Middle frontal gyrus (tissue), 1 donor: ENCODE measurements at regions not wholly inside any gene's neighbourhood (a gene's known extent, or its start where the extent isn't known, plus 50 kb on each side); places are given as distances from the start of the nearest gene placed in this dataset.
"Not testable (repeated sequence)": the region's sequence is repeated elsewhere in the genome, so short reads cannot be mapped to it uniquely, and the experiment has no call there.

Experiments
- DNase-seq: peaks from one replicate; pipeline ENCODE4 v3.0.0-alpha.2; 2015; ENCODE audit warnings: low spot score; ENCODE audit errors: extremely low spot score

DNA sequence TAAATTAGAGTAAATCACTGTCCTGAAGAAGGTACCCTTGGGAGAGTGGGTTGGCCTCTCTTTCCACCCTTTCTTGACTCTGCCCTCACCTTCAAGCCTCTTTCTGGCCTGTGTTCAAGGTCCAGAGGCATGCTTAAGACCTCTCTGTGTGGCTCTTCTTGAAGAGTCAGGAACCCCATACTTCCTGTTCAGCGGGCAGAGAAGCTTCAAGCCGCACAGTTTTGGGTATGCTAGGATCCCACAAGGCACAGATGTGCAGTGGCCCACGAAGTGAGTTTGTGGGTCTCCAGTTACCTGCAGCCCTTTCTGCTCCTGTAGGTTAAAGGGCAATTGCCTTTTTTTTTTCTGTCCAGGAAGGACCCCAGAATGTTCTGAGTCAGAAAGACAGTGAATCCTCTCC, 113.7 kb downstream of the PPIAL4A start:
- DNase-seq, result not testable (repeated sequence)

DNA sequence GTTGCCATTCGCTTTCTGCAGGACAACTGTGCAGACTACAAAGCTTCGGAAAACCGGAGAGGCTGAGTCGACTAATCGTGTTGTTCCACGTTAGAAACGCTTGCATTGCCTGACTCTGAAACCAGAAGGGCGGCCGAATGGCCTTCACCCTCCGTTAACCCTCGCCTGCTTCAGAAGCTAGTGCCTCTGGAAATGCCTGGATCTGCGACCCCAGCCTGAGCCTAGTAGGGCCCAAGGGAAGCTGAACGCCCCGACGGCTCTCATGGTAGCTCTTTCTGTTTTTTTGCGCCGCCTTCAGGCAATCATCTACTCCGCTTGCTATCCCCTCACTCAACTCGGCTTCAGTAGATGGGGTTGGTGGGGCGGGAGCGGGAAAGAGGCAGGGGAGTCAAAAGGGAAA, 117.3 kb downstream of the PPIAL4A start:
- not testable (repeated sequence) for DNase-seq

DNA sequence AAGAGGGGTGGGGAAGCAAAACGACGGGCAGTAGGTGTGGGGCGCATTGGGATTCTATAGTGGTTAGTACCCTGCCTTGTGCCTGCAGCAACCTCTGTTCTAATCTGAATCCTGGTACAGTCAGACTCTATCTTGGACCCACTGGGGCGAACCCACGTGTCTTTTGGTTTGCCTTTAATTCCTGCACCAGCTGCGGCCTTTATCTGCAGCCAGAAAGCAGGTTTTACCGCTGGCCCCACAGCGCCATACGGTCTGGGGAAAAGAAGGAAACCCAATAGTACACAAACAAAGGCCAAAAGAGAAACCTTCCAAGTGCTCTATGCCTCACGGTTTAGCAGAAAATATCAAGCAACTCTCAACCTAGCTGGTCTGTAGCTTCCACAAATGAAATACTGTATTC, 118.2 kb downstream of the PPIAL4A start:
- DNase-seq, result not testable (repeated sequence)

DNA sequence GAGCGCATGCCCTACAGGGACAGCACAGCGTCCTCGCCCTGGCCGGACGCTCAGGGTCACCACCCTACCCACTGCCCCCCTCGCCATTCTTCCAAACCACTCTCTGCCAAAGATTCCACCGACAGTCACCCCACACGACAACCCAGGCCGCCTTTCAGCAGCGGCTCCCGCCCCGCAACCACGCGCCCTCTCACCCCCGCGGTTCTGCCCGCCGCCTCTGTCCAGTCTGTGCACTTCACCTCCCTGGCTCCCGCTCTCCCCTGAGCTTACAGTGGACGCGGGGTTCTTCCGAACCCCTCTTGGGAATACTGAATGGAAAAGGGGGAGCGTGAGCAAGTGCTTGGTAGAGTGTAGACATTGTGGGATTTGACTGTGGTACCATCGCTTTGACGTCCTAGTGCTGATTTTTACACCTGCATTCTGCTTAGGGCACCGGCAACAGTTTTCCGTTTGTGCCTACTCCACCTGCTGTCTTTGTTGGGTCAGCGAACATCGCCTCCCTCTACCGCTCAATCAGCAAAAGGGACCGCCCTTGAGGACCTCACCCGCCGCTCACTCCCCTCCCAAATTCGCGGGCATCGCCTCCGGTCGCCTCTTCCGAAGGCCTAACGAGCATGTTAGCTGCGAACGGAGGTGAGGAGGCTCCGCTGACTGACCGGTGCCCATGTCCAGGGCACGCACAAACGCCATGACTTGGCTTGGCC, 119.1 kb downstream of the PPIAL4A start:
- not testable (repeated sequence) for DNase-seq

DNA sequence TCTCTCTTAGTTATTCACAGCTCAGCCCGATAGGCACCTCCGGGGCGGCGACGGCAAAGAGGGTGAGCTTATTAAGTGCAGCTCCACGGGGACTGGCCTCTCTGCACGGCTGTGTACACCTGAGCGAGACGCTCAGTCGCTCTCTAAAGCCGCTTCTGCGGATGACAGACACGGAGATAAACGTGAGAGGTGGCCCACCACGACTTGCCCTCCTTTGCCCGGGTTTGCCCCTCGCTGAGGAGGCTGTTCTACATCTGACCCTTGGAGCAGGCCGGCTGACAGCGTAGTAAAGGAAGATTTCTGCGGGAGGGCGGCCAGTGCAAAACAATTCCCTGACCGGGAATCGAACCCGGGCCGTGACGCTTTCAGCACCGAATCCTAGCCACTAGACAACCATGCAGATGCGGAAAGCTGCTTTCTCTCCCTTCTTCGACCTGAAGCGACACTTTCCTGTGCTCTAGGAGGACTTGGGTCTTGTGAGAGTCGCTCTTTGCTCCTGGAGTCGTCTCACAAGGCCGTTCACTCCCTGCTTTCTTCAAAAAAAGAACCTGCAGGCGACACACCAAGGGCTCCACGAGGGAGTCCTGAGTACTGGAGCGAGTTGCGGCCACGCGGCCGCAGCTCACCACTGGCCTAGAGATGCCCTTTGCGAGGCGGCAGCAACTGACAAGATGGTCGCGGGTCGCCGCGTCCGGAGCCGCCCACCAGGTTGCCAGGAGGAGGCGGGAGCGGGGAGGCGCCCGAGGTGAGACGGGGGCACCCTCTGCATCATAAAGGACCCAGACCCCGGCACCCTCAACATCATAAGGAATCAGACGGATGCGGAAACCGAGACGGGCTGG, 119.9 kb downstream of the PPIAL4A start:
- DNase-seq, result not testable (repeated sequence)

DNA sequence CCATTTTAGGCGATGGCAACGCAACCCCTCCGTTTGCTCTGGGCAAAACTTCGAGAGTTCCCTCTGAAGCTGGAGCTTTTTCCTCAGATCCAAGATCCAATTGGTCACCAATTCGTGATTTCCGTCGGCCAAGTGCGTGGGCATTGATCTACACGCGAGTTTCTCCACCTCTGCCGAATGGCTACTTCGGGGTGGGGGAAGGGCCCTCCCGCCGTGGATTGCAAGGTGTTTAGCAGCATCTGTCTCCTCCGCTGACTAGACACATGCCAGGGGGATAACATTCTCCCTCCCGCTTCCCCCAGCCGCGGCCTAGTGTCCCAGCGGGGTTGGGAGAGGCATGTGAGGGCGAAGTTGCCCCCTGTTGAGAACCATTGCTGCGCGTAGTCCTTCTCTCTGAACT, 120.6 kb downstream of the PPIAL4A start:
- not testable (repeated sequence) for DNase-seq

DNA sequence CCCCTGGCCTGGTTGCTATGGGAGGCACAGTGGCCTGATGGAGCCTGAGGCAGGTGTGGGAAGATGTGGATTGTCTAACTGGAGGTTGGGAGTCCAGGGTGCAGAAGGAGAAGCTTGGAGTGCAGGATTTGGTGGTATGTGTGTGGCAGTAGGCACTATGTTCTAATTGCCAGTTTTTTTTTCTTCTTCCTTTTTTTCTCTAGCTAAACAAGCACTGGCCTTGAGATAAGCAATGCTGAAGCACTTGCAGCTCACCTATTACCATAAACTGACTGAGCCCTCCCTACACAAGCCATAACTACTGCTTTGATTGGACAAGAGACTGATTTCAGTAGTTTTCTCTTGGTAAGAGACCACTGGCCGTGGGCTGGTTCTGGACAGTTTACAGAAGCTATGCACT, 123.6 kb downstream of the PPIAL4A start:
- not testable (repeated sequence) for DNase-seq

DNA sequence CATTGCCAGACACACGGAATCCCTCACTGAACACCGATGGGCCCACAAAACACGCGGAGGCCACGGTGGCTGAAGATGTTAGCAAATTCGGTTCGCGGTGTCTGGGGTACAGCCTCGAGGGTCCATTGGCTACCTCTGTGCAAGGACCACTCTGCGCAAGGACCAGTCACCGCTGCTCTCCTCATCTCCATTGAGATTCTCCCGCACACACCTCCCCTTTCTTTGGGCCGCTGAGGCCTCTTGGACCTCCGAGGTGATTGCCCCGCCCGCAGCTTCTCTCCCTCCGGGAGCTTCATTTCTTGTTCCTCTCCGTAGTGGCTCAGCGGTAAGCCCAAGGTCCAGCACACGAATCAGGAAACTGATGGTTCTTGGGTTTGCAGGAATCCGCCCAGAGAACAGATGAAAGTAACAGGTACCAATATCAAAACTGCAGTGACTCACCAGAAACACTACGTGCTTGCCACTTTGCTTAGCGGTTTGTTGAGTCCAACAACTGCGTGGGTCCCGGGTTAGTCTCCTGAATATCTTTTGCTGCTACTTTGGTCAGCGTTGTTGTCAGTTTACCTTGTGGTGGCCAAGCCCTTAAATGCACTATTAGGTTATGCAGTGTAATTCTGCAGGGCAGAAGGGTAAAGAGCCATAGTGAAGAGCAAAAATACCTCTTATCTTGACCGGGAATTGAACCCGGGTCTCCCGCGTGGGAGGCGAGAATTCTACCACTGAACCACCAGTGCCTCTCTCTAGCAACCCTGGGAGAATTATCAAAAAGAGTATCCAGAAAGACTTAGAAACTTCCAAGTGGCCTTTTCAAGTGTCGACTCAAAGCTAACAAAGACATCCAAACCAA, 126.8 kb downstream of the PPIAL4A start:
- DNase-seq, result not testable (repeated sequence)

DNA sequence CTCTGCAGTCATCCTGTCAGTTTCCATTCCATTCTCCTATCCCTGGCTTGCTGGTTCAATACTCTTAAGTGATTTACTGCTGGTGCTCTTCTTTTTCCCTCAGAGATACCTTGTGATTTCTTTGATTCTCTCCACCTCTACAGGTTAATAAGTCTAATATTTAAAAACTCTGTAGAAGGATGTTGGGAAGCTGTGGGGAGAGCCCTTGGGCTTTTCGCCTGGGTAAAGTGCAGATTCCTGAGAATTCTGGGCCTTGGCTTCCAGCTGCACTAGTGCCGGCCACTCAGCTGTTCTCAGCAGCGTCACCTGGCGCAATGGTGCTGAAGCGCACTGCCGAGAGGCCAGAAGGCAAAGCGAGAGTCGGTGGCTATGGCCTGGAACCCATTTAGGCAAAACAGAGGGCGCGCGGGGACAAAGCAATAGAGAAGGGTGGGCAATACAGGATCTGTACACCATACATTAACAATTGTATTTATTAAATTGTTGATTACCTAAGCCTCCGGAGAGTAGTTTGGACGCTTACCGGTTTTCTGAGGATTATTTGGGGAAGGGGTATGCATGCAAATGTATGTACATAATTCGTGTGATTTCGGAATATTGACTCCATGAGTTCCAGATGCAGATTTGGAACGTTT, 130.3 kb downstream of the PPIAL4A start:
- not testable (repeated sequence) for DNase-seq

DNA sequence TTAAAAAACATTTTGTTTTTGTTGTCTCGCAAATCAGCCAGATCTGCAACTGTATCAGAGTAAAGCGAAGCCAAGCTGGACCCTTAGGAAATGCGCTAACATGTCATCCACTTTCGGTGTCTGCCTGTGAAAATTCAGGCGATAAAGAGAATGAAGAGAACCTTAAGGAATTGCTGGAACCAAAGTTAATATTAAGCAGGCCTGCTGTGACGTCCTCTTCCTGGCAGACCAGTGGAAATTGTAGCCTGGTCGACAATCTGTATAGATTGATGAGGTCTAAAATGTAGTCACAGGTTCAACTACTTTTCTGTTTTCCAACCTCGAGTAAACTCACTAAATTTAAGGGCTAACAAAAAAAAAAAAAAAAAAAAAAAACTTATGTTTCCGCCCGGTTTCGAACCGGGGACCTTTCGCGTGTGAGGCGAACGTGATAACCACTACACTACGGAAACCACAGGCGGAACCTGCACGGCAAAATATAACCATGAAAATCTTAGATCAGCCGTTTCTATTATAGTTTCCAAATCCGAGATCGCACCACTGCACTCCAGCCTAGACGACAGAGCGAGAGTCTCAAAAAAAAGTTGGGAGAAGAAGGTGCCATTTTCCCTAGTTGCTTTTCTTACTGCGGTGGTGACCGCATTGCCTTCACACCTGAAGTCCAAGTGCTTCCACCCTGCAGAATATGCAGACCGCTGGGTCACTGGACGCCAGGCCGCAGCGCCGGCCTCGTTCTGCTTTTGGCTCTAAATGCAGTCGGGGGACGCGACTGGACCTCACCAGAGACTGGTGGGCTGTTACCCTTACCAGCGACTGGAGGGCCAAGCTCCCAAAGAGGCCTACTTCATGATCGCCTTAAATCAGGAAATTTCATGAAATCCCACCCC, 131.0 kb downstream of the PPIAL4A start:
- DNase-seq, result peak; percentile 4

DNA sequence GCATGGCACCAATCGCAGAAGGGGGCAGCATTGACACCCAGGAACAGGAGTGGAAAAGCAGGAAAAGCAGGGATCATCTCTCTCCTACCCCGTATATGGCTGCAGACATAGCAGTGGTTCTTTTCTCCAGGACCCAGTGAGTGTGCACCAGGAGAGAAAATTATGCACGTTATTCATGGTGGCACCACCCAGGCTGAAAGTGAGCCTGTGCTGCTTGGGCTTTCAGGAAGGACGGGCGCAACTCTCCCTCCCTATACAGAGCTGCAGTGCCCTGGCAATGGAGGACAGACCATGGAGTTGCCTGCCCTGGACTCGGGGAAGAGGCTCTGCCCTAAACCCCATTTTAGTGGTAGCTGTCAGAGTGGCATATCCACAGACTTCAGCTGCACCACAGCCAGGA, 132.1 kb downstream of the PPIAL4A start:
- not testable (repeated sequence) for DNase-seq

DNA sequence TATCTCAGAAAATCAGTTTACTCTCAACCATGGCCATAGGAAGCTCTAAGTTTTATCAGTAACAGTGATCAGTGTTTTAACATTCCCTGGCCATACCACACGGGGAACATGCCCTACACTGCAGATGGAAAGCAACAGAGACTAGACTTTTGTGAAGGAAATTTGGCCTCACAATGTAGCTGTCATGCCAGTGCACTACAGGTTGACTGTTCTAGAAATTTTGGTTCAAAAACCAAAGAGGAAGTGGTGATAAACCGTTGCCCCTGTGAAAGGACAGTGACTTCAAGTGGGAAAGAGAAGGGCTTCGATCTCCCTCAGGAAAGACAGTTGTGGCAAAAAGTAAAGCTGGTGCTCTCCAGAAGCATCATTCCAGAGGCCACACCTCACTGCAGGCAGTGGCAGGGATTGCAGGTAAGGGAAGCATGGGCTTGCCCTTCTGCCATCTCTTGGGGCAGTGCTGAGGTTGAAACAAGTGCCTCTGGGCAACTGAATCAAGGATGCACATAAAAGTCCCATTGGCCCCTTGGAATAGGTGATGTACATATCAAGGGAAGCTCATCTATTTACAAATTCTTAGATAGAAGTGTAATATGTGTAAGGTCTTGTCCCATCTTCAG, 143.4 kb downstream of the PPIAL4A start:
- DNase-seq, result not testable (repeated sequence)

DNA sequence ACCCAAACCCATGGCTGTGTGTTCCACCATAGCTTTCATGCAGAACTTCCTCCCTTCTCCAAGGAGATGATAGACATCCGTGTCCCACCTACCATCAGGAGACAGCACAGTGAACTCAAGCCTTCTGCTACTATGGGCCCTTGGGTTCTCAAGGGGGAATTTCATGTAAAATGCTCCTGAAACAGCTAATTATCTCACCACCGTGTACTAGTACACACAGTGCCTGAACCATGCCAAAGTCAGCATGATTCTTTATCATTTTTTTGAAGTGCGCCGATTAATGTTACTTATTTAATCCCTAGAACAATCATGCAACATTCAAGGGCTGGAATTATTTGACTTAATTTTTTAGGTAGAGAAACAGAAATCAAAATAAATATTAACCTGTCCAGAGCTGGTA, 147.2 kb downstream of the PPIAL4A start:
- DNase-seq, result not testable (repeated sequence)

DNA sequence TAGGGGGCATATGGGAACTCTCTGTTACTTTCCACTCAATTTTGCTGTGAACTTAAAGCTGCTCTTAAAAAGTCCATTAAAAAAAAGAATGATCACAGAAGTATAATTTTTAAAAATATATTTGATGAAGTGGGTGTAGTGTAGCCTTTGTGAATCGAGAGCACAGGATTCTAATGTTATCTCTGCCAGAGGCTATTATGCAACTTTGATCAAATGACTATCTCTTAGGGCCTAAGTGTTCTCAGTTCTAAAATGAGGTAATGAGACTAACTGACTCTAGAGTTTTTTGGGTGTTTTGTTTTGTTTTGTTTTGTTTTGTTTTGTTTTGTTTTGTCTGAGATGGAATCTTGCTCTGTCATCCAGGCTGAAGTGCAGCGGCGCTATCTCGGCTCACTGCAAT, 143.2 kb downstream of the FAM72B start:
- not testable (repeated sequence) for DNase-seq

DNA sequence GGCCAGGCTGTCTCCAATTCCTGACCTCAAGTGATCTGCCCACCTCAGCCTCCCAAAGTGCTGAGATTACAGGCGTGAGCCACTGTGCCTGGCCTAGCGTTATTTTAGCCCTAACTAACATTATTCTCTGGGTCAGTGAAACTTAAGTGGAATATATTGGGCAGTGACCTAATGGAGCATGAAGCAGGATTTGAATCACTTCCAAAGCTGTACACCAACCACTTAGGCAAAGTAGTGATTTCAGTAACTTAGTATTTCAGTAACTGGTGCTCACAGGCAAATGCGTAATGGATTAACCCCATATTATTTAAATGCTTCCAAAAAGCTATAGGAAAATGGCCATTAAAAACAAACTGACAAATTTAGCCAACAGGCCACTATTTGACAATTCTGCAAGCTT, 142.6 kb downstream of the FAM72B start:
- DNase-seq, result not testable (repeated sequence)

DNA sequence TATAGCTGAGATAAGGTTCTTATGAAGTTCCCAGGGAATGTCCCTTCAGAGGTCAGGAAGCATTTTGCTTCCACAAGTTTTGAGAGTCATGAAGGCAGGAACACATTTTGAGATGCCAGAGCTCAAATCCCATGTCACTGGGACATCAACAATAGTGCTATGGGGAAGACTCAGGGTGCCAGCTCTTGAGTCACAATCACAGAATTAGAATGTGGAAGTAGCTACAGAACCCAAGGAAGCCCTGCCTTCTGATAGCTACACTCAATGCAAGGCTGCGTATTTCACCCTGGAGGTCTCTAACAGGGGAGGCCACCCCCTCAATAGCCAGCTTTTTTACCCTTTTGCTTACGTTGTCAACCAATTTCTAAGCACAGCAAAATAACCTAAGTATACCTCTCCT, 141.3 kb downstream of the FAM72B start:
- DNase-seq, result not testable (repeated sequence)

DNA sequence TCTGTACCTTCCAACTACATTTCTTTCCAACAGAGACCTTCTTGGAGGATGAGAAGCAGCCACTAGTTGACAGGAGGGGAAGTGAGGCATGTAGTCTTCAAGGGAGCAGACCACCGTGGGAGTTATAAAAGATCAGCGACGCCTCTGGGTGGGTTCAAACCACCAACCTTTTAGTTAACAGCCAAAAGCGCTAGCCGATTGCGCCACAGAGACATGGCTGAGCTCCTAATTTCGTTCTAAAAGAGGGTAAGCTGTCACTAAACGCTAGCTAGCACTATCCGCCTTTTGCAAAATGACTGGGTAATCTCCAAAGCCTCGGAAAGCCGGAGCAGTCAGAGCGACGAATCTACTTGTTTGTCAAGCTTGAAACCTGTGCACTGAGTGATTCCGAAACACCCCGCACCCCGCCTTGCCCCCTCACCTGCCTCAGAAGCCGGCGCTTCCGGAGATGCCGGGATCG, 135.8 kb downstream of the FAM72B start:
- DNase-seq, result not testable (repeated sequence)

DNA sequence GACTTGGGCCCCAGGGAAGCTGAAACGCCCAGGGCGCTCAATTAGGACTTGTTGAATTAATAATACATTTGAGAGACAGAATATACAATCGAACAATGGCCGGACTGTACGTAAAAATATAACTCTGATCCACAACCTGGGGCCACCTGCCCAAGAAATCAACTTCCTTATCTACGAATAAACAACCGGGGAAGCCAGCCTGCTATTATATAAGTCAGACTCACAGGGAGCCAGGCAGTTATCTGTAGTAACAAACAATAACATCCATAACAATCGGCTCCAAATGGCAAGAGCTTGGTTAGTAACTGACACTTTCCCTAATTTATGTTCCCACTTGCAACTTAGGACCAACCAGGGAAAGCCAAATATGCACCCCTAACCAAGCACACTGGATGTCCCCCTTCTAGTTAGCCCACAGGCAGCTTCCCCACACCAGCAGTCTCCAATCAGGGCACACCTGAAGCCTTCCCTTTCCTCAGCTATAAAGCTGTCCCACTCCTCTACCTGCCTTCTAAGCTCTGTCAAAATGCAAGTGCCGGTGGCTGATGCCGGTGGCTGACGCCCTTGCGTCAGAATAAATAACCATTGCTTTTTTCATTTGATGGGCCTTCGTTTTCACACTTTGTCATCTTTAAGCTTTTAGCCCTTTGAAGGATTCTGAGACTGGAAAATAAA, 135.2 kb downstream of the FAM72B start:
- not testable (repeated sequence) for DNase-seq

DNA sequence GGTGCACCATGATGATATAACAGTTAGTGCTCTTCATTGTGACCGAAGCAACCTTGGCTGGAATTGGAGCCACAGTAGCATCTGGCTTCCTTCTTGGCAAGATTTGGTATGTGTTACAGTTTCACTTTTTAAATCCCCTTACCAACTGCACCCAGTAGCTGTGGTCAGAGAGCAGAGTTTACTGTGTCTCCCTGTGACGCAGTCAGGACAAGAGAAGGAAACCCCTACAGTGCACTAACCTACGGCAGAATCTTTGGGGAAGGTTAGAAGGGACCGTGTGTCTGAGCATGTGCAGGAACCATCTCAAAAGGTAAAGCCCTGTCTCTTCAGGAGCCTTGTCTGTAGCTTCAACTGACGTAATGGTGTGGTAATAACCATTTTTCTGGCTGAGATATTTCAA, 134.0 kb downstream of the FAM72B start:
- DNase-seq, result not testable (repeated sequence)
